ENCODE measurements at regions not wholly inside any gene's neighbourhood (a gene's known extent, or its start where the extent isn't known, plus 50 kb on each side); places are given as distances from the start of the nearest gene placed in this dataset.

GRCh38 chr16:64144617-64145016, 977.2 kb downstream of the CDH11 start:
- TF ChIP-seq POLR2AphosphoS5 (IDR thresholded peaks at IDR 0.05; ENCODE audit: insufficient read depth in 1 of 2, low read depth in 1 of 2): no peak
- TF ChIP-seq, protein P1, sequence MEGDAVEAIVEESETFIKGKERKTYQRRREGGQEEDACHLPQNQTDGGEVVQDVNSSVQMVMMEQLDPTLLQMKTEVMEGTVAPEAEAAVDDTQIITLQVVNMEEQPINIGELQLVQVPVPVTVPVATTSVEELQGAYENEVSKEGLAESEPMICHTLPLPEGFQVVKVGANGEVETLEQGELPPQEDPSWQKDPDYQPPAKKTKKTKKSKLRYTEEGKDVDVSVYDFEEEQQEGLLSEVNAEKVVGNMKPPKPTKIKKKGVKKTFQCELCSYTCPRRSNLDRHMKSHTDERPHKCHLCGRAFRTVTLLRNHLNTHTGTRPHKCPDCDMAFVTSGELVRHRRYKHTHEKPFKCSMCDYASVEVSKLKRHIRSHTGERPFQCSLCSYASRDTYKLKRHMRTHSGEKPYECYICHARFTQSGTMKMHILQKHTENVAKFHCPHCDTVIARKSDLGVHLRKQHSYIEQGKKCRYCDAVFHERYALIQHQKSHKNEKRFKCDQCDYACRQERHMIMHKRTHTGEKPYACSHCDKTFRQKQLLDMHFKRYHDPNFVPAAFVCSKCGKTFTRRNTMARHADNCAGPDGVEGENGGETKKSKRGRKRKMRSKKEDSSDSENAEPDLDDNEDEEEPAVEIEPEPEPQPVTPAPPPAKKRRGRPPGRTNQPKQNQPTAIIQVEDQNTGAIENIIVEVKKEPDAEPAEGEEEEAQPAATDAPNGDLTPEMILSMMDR (IDR thresholded peaks at IDR 0.05): no peak
- TF ChIP-seq POLR2A (IDR thresholded peaks at IDR 0.05): no peak

Data from vagina (tissue), 2 donors.